ENCODE measurements at regions not wholly inside any gene's neighbourhood (a gene's known extent, or its start where the extent isn't known, plus 50 kb on each side); places are given as distances from the start of the nearest gene placed in this dataset.

GRCh38 chr10:8705415-8705814, 650.9 kb downstream of the GATA3 start:
- Histone ChIP-seq H3K4me3 (ENCODE audit: low read depth in 1 of 5, low read length in 5 of 5) (no peak overlapping the region), H3K4me1 (ENCODE audit: control insufficient read depth in 5 of 5, insufficient read depth in 5 of 5, low read length in 5 of 5) (no peaks in the 10 kb centered on the region), H3K9ac (ENCODE audit: low read length in 5 of 5) (no peak overlapping the region), H3K36me3 (ENCODE audit: control insufficient read depth in 5 of 5, insufficient read depth in 5 of 5, low read length in 5 of 5) (no peaks in the 10 kb centered on the region), H3K27ac (ENCODE audit: low read depth, low read length) (no peak overlapping the region), H3K27me3 (ENCODE audit: control insufficient read depth in 5 of 5, insufficient read depth in 4 of 5, low read length in 5 of 5) (no peaks in the 10 kb centered on the region), H3K9me3 (ENCODE audit: control insufficient read depth in 5 of 5, low read length in 5 of 5) (no peaks in the 10 kb centered on the region)

GRCh38 chr10:8712656-8713055, 658.2 kb downstream of the GATA3 start:
- no peaks in the 10 kb centered on the region for H3K9me3 ChIP-seq (ENCODE audit: control insufficient read depth in 5 of 5, low read length in 5 of 5)
- no peak overlapping the region for H3K27ac ChIP-seq (ENCODE audit: low read depth, low read length)
- no peaks in the 10 kb centered on the region for H3K4me1 ChIP-seq (ENCODE audit: control insufficient read depth in 5 of 5, insufficient read depth in 5 of 5, low read length in 5 of 5)
- no peak overlapping the region for H3K9ac ChIP-seq (ENCODE audit: low read length in 5 of 5)
- no peaks in the 10 kb centered on the region for H3K27me3 ChIP-seq (ENCODE audit: control insufficient read depth in 5 of 5, insufficient read depth in 4 of 5, low read length in 5 of 5)
- no peak overlapping the region for H3K4me3 ChIP-seq (ENCODE audit: low read depth in 1 of 5, low read length in 5 of 5)
- no peaks in the 10 kb centered on the region for H3K36me3 ChIP-seq (ENCODE audit: control insufficient read depth in 5 of 5, insufficient read depth in 5 of 5, low read length in 5 of 5)

GRCh38 chr10:8719971-8720370, 665.5 kb downstream of the GATA3 start:
- peak overlapping the region in 1 of 5 donors; percentile 7 for H3K4me3 ChIP-seq (ENCODE audit: low read depth in 1 of 5, low read length in 5 of 5)
- H3K9ac ChIP-seq (ENCODE audit: low read length in 5 of 5): no peak overlapping the region
- no peaks in the 10 kb centered on the region for H3K36me3 ChIP-seq (ENCODE audit: control insufficient read depth in 5 of 5, insufficient read depth in 5 of 5, low read length in 5 of 5)
- peaks cover 0 to 4% (median 0%) of the 10 kb centered on the region in 5 donors for H3K4me1 ChIP-seq (ENCODE audit: control insufficient read depth in 5 of 5, insufficient read depth in 5 of 5, low read length in 5 of 5)
- peaks cover 0 to 18% (median 13%) of the 10 kb centered on the region in 5 donors for H3K9me3 ChIP-seq (ENCODE audit: control insufficient read depth in 5 of 5, low read length in 5 of 5)
- no peak overlapping the region for H3K27ac ChIP-seq (ENCODE audit: low read depth, low read length)
- no peaks in the 10 kb centered on the region for H3K27me3 ChIP-seq (ENCODE audit: control insufficient read depth in 5 of 5, insufficient read depth in 4 of 5, low read length in 5 of 5)

DNA sequence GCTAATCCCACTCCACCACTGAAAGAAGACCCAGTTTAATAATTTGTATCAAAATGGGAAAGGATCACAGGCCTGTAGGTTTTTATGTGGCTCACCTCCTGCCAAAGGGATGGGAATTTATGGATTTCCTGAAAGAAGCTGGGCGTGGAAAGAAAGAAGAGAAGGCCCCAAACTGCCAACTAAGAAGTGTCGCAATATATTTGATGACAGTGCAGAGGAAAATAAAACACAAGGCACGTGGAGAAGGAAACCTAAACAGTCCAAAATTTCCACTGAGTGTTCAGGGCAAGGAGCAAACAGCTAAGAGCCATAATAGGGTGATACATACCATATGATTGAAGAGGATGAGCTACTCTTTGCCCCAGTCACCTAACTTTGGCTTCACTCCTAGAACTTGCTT, 667.2 kb downstream of the GATA3 start:
- Histone ChIP-seq H3K4me1 (ENCODE audit: control insufficient read depth in 5 of 5, insufficient read depth in 5 of 5, low read length in 5 of 5) (peaks cover 0 to 4% (median 0%) of the 10 kb centered on the region in 5 donors), H3K9me3 (ENCODE audit: control insufficient read depth in 5 of 5, low read length in 5 of 5) (peaks cover 0 to 18% (median 13%) of the 10 kb centered on the region in 5 donors), H3K36me3 (ENCODE audit: control insufficient read depth in 5 of 5, insufficient read depth in 5 of 5, low read length in 5 of 5) (no peaks in the 10 kb centered on the region), H3K4me3 (ENCODE audit: low read depth in 1 of 5, low read length in 5 of 5) (no peak overlapping the region), H3K9ac (ENCODE audit: low read length in 5 of 5) (no peak overlapping the region), H3K27me3 (ENCODE audit: control insufficient read depth in 5 of 5, insufficient read depth in 4 of 5, low read length in 5 of 5) (no peaks in the 10 kb centered on the region), H3K27ac (ENCODE audit: low read depth, low read length) (no peak overlapping the region)

DNA sequence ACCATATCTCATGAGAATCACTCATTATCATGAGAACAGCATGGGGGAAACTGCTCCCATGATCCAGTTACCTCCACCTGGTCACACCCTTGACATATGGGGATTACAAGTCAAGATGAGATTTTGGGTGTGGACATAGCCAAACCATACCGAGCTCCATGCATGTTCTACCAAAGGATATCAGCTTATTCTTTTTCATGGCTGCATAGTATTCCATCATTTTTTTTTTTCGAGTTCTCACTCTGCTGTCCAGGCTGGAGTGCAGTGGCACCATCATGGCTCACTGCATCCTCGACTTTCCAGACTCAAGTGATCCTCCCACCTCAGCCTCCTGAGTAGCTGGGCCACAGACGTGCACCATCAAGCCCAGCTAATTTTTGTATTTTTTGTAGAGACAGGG, 668.3 kb downstream of the GATA3 start:
- no peak overlapping the region for H3K4me3 ChIP-seq (ENCODE audit: low read depth in 1 of 5, low read length in 5 of 5)
- H3K4me1 ChIP-seq (ENCODE audit: control insufficient read depth in 5 of 5, insufficient read depth in 5 of 5, low read length in 5 of 5): peaks cover 0 to 4% (median 0%) of the 10 kb centered on the region in 5 donors
- no peak overlapping the region for H3K27ac ChIP-seq (ENCODE audit: low read depth, low read length)
- H3K9ac ChIP-seq (ENCODE audit: low read length in 5 of 5): no peak overlapping the region
- peaks cover 0 to 18% (median 13%) of the 10 kb centered on the region in 5 donors for H3K9me3 ChIP-seq (ENCODE audit: control insufficient read depth in 5 of 5, low read length in 5 of 5)
- H3K36me3 ChIP-seq (ENCODE audit: control insufficient read depth in 5 of 5, insufficient read depth in 5 of 5, low read length in 5 of 5): no peaks in the 10 kb centered on the region
- no peaks in the 10 kb centered on the region for H3K27me3 ChIP-seq (ENCODE audit: control insufficient read depth in 5 of 5, insufficient read depth in 4 of 5, low read length in 5 of 5)

DNA sequence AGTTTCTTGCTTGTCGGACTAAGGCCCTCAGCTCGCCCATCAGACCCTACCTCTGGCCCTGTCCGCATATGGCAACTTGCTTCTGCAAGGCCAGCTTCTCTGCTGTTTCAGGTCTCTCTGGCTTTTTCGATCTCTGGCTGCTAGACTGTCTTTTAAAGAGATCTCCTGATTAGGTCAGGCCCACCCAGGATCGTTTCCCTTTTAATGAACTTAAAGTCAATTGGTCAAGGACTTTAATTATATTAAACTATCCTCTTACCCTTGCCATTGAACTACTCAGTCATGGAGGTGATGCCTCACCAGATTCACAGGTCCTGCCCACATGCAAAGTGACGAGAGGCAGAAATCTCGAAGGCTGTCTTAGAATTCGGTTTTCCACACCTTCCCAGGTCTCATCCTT, 670.9 kb downstream of the GATA3 start:
- Histone ChIP-seq H3K9me3 (ENCODE audit: control insufficient read depth in 5 of 5, low read length in 5 of 5) (peaks cover 0 to 8% (median 2%) of the 10 kb centered on the region in 5 donors), H3K27ac (ENCODE audit: low read depth, low read length) (no peak overlapping the region), H3K4me1 (ENCODE audit: control insufficient read depth in 5 of 5, insufficient read depth in 5 of 5, low read length in 5 of 5) (peaks cover 0 to 4% (median 0%) of the 10 kb centered on the region in 5 donors), H3K9ac (ENCODE audit: low read length in 5 of 5) (no peak overlapping the region), H3K36me3 (ENCODE audit: control insufficient read depth in 5 of 5, insufficient read depth in 5 of 5, low read length in 5 of 5) (no peaks in the 10 kb centered on the region), H3K4me3 (ENCODE audit: low read depth in 1 of 5, low read length in 5 of 5) (no peak overlapping the region), H3K27me3 (ENCODE audit: control insufficient read depth in 5 of 5, insufficient read depth in 4 of 5, low read length in 5 of 5) (no peaks in the 10 kb centered on the region)

GRCh38 chr10:8726084-8726778, 671.7 kb downstream of the GATA3 start:
- no peak overlapping the region for H3K4me3 ChIP-seq (ENCODE audit: low read depth in 1 of 5, low read length in 5 of 5)
- peaks cover 0 to 4% (median 0%) of the 10 kb centered on the region in 5 donors for H3K4me1 ChIP-seq (ENCODE audit: control insufficient read depth in 5 of 5, insufficient read depth in 5 of 5, low read length in 5 of 5)
- H3K9ac ChIP-seq (ENCODE audit: low read length in 5 of 5): no peak overlapping the region
- H3K36me3 ChIP-seq (ENCODE audit: control insufficient read depth in 5 of 5, insufficient read depth in 5 of 5, low read length in 5 of 5): no peaks in the 10 kb centered on the region
- H3K27me3 ChIP-seq (ENCODE audit: control insufficient read depth in 5 of 5, insufficient read depth in 4 of 5, low read length in 5 of 5): peaks cover 0 to 3% (median 0%) of the 10 kb centered on the region in 5 donors
- H3K27ac ChIP-seq (ENCODE audit: low read depth, low read length): no peak overlapping the region
- H3K9me3 ChIP-seq (ENCODE audit: control insufficient read depth in 5 of 5, low read length in 5 of 5): peaks cover 0 to 8% (median 2%) of the 10 kb centered on the region in 5 donors

- H3K27ac ChIP-seq (ENCODE audit: low read depth, low read length): no peak overlapping the region
- H3K9ac ChIP-seq (ENCODE audit: low read length in 5 of 5): no peak overlapping the region
- peaks cover 0 to 3% (median 0%) of the 10 kb centered on the region in 5 donors for H3K27me3 ChIP-seq (ENCODE audit: control insufficient read depth in 5 of 5, insufficient read depth in 4 of 5, low read length in 5 of 5)
- H3K4me1 ChIP-seq (ENCODE audit: control insufficient read depth in 5 of 5, insufficient read depth in 5 of 5, low read length in 5 of 5): peaks cover 0 to 2% (median 0%) of the 10 kb centered on the region in 5 donors
- H3K4me3 ChIP-seq (ENCODE audit: low read depth in 1 of 5, low read length in 5 of 5): no peak overlapping the region
- H3K36me3 ChIP-seq (ENCODE audit: control insufficient read depth in 5 of 5, insufficient read depth in 5 of 5, low read length in 5 of 5): no peaks in the 10 kb centered on the region
- H3K9me3 ChIP-seq (ENCODE audit: control insufficient read depth in 5 of 5, low read length in 5 of 5): peaks cover 0 to 8% (median 2%) of the 10 kb centered on the region in 5 donors
Measured at GRCh38 chr10:8726779-8727084, 672.2 kb downstream of the GATA3 start.

DNA sequence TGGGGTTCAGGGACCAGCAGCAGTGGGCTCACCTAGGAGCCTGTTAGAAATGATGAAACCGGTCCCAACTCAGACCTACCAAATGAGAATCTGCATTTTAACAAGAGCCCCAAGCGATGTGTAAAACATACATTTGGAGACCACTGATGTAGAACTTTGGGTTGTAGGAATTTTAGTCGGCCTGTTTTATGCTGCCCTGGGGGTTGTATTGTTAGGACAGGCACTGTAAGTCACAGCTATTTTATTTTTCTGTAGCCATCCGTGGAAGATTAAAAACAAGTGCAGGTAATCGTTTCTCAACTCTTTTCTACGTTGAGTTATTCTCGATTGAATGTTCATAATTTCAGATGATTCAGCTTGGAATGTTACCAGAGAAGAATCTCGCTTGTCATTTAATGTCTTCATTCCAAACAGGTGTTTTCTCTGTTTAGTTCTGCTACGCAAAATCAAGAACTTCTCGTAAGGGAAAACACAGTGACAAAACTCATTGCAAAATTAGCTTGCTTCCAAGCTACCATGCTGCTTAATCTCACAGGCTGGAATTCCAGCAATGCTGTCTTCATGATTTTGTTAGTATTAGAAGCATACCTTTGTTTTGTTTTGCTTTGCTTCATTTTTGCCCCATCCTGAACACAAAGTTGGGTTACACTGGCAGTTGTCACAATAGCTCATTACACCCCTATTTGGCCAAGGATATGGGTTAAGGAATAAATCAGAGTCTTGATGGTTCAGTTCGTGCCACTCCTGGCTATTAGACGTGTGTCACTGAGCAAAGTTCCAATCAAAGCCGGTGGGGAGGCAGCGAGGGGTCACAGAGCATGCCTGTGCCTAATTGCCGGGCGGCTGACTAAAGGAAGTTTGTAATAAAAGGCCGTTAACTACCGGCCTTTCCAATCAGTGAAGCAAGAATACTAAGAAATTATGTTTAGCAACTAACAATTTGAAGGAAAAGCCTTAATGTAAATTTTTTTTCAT, 676.9 kb downstream of the GATA3 start:
- H3K9me3 ChIP-seq (ENCODE audit: control insufficient read depth in 5 of 5, low read length in 5 of 5): no peaks in the 10 kb centered on the region
- no peaks in the 10 kb centered on the region for H3K4me1 ChIP-seq (ENCODE audit: control insufficient read depth in 5 of 5, insufficient read depth in 5 of 5, low read length in 5 of 5)
- H3K27me3 ChIP-seq (ENCODE audit: control insufficient read depth in 5 of 5, insufficient read depth in 4 of 5, low read length in 5 of 5): peaks cover 0 to 3% (median 0%) of the 10 kb centered on the region in 5 donors
- no peaks in the 10 kb centered on the region for H3K36me3 ChIP-seq (ENCODE audit: control insufficient read depth in 5 of 5, insufficient read depth in 5 of 5, low read length in 5 of 5)
- no peak overlapping the region for H3K4me3 ChIP-seq (ENCODE audit: low read depth in 1 of 5, low read length in 5 of 5)
- no peak overlapping the region for H3K9ac ChIP-seq (ENCODE audit: low read length in 5 of 5)
- no peak overlapping the region for H3K27ac ChIP-seq (ENCODE audit: low read depth, low read length)

DNA sequence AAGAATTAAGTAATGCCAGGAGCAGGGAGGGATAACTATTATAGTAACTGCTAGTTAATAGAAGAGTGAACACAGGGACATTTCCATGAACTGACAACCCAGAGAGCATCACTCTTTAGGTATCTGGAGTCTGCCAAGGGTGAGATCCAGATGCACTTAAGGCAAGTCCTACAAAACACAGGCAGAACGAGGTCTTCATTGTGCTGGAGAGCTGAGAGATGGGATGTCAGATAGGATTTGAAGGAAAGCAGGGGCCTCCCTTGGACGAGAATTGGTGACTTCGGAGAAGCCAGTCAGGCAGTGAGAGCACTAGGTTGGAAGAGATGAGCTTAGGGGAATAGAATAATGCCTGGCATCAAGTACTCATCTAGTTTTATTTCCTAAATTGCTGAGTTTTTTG, 684.5 kb downstream of the GATA3 start:
- Histone ChIP-seq H3K36me3 (ENCODE audit: control insufficient read depth in 5 of 5, insufficient read depth in 5 of 5, low read length in 5 of 5) (no peaks in the 10 kb centered on the region), H3K9ac (ENCODE audit: low read length in 5 of 5) (no peak overlapping the region), H3K4me3 (ENCODE audit: low read depth in 1 of 5, low read length in 5 of 5) (no peak overlapping the region), H3K27ac (ENCODE audit: low read depth, low read length) (no peak overlapping the region), H3K27me3 (ENCODE audit: control insufficient read depth in 5 of 5, insufficient read depth in 4 of 5, low read length in 5 of 5) (no peaks in the 10 kb centered on the region), H3K4me1 (ENCODE audit: control insufficient read depth in 5 of 5, insufficient read depth in 5 of 5, low read length in 5 of 5) (no peaks in the 10 kb centered on the region), H3K9me3 (ENCODE audit: control insufficient read depth in 5 of 5, low read length in 5 of 5) (no peaks in the 10 kb centered on the region)
